C1 segment of cervical spinal cord (tissue), 14 donors: ENCODE measurements at regions not wholly inside any gene's neighbourhood (a gene's known extent, or its start where the extent isn't known, plus 50 kb on each side); places are given as distances from the start of the nearest gene placed in this dataset.
"Not testable (repeated sequence)": the region's sequence is repeated elsewhere in the genome, so short reads cannot be mapped to it uniquely, and the experiment has no call there.

Experiments used
- DNase-seq, 14 donors: peaks; one replicate each; lab custom pipeline; 2025; lab: John Stamatoyannopoulos, UW

DNA sequence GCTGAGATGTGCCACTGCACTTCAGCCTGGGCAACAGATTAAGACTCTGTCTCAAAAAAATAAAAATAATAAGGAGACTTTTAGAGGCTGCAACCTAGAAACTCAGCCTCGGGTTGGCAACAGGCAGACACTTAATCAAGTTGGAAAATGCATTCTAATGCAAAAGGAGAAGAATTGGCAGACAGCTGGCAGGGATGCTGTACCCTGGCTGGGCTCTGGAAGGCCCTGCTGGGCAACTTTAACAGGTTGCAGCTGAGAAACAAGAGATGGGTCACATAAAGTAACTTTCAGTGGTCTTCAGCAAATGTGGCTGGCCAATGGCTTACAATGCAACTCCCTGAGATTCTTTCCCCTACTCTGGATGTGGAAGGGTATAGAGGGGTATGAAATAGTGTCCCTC is 1225.7 kb downstream of the TYW1 start:
- peak in 3 of 14 donors; percentile 2 to 20 (median 6) for DNase-seq

DNA sequence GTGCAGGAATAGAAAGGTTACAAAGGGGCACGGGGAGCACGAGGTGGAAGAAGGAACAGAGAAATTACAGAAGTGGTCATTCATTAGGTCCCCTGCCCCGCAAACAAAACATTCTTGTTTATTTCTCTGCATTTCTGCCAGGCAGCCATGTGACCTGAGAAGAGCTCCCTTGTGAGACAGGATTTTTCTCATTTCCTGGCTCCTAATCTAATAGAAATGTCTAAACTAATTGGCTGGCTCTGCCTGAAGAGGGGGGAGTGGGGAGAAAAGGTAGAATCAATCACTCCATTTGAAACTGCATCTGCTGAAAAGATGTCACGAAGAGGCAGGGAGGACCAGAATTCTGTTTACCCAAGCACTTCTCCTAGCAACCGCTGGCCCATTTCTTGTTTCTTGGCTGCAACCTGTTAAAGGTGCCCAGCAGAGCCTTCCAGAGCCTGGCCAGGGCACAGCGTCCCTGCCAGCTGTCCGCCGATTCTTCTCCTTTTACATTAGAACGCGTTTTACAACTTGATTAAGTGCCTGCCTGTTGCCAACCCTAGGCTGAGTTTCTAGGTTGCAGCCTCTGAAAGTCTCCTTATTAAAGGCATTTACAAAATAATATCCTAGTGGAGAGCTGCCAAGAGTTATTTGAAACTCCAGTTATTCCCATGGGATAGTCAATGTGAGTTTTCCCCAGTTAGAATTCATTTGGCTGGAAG is 1227.6 kb downstream of the TYW1 start:
- peak in 11 of 14 donors; percentile 10 to 75 (median 54) for DNase-seq

DNA sequence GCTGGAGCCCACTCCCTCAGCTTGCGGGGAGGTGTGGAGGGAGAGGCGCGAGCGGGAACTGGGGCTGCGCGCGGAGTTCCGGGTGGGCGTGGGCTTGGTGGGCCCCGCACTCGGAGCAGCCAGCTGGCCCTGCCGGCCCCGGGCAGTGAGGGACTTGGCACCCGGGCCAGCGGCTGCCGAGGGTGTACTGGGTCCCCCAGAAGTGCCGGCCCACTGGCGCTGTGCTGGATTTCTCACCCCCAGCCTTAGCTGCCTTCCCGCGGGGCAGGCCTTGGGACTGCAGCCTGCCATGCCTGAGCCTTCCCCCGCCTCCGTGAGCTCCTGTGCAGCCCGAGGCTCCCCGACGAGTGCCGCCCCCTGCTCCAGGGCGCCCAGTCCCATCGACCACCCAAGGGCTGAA is 1234.4 kb downstream of the TYW1 start:
- not testable (repeated sequence) for DNase-seq

DNA sequence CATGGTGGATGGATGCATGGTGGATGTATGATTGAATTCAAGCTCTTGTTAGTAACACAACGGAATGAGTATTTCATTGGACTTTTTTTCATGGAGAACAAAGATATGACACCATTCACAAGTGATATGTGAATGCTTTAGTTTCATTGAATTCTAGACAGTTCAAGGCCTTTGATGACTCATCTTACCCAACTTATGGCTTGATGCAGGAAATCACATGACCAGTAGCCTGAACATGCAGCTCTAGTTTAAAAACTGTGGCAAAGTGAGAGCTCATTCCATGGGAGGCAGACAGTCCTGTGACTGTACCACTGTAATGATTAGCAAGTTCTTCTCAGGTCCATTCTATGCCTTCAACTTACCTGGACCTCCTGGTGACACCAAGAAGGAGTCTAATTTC is 1239.3 kb downstream of the TYW1 start:
- no peak for DNase-seq

DNA sequence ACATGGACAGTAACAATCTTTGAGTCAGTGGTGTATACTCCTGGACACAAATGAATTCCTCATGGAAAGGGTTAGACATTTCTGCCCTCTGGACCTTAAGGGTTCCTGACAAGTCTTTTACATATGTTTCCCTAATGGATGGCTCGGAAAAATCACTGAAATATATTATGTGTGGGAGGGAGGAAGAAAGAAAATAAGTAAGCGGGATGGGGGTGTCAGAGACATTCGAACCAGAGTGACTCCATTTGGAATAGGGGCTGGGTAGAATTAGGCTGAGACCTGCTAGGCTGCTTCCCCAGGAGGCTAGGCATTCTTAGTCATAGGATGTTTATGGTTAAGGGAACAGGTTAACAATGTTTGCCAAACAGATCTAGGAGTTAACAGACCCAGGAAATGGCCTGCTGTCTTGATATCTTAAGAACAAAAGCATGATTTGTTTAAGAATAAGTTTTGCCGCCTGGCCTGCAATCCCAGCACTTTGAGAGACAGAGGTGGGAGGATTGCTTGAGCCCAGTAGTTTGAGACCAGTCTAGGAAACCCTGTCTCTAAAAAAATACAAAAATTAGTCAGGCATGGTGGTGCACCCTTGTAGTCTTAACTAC is 1241.7 kb downstream of the TYW1 start:
- DNase-seq: no peak

DNA sequence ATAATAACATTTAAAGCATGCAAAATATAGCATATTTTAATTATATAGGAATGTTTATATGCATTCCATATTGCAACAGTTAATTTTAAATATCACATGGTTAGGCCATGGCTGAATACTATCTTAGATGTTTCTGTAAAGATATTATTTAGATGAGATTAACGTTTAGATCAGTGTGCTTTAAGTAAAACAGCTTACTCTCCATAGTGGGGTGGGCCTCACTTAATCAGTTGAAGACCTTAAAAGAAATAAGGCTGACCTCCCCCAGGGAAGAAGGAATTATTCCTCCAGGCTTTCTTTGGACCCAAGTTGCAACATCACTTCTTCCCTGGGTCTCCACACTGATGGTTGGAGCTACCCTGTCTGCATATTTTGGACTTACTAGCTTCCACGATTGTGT is 1246.5 kb downstream of the TYW1 start:
- DNase-seq: no peak

DNA sequence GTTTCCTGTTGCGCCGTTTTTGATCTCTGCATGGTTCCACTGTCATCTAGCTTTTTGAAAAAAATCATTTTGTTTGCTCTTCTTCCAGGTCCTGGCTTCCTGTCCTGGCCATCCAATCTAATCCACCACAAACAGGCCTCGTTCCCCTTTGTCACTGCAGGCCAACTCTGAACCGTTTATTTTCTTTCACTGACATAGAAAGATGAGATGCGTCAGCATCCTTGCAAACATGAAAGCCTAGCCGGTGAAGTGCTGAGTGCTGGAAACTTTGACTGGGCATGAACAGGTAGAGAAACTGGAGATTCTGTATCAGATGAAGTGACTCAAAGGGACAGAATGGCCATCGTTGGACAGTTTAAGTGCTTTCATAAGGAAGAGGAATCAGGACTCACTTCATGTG is 1247.8 kb downstream of the TYW1 start:
- DNase-seq: no peak

DNA sequence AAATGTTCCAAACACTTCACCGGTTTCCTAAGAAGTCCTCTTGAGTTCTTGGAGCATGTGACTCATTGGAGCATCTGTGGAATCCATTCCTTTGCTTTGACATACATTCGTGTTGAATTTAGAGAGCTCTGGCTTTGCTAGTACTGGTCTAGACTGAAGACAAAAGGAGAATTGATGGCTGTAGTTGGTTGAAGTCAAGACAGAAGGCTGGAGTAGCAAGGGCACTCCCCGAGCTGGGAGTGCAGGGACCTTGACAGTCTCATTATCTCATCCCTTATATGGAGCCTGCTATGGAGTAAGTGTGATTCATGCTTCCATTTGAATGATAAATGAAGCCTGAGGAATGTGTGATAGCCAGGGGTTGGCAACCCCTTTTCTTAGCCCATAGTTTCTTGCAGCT is 1249.1 kb downstream of the TYW1 start:
- DNase-seq: no peak

DNA sequence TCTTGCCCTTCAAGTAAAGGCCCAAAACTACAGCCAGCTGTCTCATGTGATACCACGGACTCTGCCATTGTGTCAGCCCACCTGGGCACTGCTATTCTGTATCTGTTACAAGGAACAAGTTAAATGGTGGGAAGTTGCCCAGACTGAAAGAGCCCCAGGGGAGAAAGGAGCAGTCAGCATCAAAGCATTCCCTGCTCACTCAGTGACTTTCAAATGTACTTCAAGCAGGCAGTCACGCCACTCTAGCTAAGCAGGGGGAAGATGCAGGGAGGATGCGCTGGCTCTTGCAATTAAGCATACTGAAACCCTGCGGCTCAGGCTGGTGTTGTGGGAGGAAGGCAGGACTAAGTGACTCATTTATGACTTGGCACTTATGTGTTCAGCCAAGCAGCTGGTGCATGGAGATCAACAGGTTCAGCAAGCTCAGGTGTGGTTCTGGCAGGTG is 1249.6 kb downstream of the TYW1 start:
- no peak for DNase-seq

DNA sequence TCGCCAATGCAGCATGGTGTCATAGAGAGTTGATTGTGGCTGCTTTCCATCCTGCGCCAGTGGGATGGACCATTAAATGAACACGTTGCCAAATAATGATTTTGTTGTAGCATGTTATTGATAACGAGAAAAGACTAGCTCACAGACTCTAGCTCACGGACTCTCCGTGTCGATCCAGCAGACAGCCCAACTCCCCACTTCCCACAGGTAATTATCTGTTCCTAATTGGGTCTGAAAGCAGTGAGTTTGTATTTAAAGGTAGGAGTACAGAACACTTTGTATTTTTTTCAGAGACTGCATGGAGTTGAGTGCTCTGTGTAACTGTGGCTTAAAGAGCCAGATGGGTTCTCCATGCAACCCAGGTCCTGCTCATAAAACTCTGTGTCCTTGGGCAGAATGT is 1250.5 kb downstream of the TYW1 start:
- DNase-seq: no peak

DNA sequence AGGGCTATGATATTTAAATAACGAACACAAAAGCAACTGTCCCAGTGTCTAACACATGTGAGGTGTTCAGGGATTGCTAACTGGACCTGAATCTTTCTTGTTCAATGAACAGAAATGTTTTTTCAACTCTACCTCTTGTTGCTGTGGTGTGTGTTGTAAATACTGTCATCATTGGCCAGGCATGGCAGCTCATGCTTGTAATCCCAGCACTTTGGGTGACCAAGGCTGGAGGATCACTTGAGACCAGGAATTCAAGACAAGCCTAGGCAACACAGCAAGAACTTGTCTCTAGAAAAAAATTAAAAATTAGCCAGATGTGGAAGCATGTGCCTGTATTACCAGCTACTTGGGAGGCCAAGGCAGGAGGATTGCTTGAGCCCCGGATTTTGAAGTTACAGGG is 1250.9 kb downstream of the TYW1 start:
- no peak for DNase-seq

DNA sequence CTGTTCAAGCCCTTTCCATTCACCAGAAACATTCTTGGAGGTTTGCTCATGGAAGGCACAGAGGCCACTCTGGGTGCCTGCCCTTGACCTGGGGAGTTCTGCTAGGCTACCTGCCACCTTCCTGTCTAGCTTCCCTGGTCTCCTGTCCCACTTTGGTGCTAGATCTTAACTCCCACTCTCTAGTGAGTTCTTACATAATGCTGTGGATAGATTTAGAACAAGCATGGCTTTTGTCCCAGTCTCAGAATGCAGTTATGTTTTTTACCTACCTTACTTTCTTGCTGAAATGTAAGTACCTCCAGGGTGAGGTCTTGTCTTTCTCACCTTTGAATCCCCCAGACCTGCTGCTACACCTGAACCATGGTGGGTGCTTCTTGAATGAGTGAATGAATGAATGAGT is 1252.3 kb downstream of the TYW1 start:
- DNase-seq: no peak

DNA sequence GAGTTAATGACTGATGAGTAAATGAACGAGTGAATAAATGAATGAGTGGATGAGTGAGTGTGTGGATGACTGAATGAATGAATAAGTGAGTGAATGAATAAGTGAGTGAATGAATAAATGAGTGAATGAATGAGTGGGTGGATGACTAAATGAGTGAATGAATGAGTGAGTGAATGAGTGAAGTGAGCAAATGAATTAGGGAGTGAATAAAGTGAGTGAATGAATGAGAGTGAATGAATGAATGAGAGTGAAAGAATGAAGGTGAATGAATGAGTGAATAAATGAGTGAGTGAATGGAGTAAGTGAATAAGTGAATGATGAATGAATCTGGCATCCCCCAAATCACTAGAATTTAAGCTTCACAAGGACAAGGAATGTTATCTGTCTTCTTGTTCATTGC is 1253.0 kb downstream of the TYW1 start:
- no peak for DNase-seq

DNA sequence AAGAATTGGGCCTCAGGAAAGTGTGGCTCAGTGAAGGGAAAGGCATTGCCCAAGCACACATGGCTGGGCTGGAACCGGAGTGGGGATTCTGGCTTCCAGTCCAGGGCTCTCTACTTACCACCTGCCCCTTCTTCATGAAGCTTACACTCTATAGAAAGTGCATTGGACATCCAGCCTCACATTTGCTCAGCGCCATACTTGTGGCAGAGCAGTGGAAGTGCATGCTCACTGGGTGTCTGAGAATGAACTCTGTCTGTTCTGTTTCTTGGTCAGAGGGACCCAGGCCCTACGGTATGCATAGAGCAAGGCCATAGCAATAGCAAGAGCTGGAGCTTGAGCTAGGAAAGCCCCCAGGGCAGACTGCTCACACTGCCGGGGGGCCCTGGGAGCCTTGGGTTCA is 1253.5 kb downstream of the TYW1 start:
- no peak for DNase-seq

DNA sequence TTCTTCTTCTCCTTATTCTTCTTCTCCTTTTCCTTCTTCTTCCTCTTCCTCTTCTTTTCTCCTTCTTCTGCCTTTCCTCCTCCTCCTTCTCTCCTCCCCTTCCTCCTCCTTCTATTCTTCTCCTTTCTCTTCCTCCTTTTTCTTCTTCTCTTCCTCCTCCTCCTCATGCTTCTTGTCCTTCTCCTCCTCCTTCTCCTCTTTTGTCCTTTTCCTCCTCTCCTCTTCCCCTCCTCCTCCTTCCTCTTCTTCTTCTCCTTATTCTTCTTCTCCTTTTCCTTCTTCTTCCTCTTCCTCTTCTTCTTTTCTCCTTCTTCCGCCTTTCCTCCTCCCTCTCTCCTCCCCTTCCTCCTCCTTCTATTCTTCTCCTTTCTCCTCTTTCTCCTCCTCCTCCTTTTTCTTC is 1258.2 kb downstream of the TYW1 start:
- not testable (repeated sequence) for DNase-seq

DNA sequence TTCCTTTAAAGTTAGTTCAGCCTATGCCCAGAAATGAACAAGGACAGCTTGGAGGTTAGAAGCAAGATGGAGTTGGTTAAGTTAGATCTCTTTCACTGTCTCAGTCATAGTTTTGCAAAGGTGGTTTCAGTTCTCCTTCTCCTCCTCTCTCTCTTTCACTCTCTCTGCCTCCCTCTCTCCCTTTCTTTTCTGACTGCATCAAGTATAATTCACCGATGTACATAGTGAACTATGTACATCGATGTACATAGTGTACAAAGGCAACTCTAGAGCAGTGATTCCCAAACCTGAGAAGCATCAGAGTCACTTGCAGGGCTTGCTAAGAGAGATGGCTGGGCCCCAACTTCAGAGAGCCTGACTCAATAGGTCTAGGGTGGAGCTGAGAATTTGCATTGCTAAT is 1259.7 kb downstream of the TYW1 start:
- no peak for DNase-seq

DNA sequence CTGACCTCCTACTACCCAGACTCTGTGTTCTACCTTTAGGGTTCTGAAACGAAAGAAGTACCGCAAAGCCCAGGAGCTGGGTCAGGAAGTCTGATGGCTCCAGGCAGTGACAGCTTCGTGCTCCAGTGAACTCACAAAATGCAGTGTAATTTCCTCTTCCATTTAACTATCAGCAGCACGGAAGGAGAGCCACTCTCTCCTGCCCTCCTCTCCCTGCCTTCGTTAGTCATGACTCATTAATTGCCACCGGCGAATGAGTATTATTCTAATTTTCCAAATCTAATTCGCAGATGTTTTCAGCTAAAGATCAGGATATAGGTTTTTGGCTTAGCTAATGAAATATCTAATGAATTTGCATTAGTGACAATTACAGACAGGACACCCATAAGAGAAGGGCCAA is 1262.0 kb downstream of the TYW1 start:
- DNase-seq: no peak

DNA sequence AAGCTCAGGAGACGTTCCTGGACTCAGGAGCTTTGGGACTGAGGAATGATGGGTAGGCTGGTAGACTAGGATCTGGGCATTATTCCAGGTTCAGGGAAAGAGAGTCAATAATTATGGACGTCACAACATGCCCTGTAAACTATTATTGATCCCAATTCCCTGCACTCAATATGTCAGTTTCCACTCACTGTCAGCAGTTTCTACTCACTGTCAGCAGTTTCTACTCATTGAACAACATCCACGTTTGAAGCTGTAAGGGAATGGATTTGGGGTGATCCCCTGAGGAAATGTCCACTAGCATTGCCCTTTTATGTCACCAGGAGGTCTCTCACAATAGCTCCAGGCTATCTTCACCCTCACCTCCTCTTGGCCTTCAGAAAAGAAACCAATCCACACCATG is 1268.6 kb downstream of the TYW1 start:
- DNase-seq: no peak

DNA sequence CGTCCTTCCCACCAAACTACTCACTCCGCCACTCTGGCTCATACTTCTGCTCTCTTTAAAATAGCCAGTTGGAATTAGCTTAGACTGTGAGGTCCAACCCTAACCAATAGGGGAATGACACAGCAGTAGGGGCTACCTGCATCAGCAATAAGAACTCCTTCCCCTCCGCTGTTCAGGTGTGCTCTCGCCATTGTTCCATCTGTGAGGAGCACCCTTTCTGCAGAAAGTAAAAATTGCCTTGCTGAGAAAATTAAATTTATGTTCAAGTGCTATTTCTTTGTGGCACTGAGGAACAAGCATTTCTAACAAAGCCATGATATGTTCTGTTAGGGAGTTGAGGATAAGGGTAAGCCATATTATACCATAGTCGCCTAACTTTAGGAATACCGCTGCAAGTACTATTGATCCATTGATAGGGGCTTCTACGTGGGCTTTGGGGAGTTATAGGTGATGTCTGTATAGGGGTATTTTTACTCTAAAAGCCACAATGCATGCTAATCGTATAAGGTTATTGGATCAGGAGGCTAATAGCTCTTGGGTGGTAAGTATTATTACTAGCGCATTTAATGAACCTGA is 1269.5 kb downstream of the TYW1 start:
- no peak for DNase-seq

DNA sequence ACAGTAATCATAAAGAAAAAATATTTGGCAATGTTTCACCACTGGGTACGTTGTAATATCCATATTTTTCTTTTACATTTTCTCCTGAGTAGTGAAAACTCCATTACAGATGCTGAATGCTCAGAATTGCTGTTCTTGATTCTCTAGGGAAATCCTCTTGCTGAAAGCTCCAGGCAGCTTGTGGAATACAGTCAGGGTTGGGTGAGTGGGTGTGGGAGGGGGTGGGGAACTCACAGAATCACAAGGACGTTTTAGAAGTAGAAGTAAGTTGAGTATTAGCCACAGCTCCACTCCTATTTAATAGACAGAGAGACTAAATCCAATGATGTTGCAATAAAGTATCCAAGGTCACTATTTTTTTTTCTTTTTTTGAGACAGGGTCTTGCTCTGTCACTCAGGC is 1270.9 kb downstream of the TYW1 start:
- DNase-seq: no peak

DNA sequence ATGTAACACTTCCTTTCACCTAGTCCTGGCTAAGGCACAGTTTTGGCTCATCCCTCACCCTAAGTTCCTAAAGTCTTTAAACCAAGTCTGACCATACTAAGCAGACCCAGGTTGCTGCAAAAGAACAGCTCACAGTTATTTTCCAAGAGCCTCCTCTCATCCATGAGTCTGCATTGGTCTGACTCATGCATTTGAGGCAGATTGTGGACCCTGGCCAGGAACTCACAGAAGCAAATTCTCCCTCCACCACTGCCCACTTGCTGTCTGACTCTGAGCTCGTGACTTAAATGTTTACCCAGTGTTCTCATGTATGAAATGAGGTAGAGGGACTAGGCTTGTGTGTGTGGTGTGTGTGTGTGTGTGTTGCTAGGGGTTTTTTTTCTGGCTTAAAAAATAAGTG is 1272.8 kb downstream of the TYW1 start:
- DNase-seq: no peak

DNA sequence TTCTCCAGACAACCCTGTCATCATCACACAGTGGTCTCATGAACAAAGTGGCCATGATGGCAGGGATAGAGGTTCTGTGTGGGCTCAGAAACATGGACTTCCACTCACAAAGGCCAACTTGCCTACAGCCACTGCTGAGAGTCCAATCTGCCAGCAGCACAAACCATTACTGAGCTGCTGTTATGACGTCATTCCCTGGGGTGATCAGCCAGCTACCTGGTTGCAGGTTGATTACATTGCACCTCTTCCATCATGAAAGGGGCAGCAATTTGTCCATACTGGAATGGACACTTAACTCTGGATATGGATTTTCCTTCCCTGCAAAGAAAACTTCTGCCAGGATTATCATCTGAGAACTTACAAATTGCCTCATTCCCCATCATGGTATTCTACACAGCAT is 1275.9 kb downstream of the TYW1 start:
- DNase-seq: no peak

DNA sequence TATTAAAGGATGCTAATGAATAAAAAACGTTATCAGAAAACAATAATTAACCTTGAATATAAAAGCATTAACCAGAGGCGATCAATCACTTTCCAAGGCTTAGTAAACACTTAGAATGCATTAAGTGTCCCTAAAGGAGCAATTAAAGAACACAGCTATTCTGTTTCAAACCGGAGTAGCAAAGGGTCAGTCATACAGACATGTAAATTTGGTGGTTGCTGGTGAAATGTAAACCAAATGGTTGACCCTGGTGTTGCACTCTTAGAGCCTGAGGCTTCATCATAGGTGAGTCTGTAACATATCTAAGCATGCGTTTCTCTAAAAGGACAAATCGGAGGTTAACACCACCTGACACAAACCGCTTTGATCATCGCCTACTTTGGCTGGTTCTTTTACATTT is 1280.1 kb downstream of the TYW1 start:
- no peak for DNase-seq
